ENCODE measurements at regions not wholly inside any gene's neighbourhood (a gene's known extent, or its start where the extent isn't known, plus 50 kb on each side); places are given as distances from the start of the nearest gene placed in this dataset.
"Not testable (repeated sequence)": the region's sequence is repeated elsewhere in the genome, so short reads cannot be mapped to it uniquely, and the experiment has no call there.

- Histone ChIP-seq H3K9me3 (ENCODE audit: control insufficient read depth, insufficient read depth, low read length) (no peaks in the 10 kb centered on the region), H3K4me3 (ENCODE audit: low read length) (no peak overlapping the region), H4K20me1 (ENCODE audit: control insufficient read depth, insufficient read depth, low read depth, low read length) (no peaks in the 10 kb centered on the region), H3K36me3 (ENCODE audit: control insufficient read depth, low read length) (no peaks in the 10 kb centered on the region), H3K27ac (ENCODE audit: low read depth, low read length) (no peak overlapping the region), H3F3A (ENCODE audit: control insufficient read depth, insufficient read depth) (no peaks in the 10 kb centered on the region), H3K27me3 (ENCODE audit: control insufficient read depth, low read length) (no peaks in the 10 kb centered on the region), H3K79me2 (ENCODE audit: control insufficient read depth, low read length) (no peaks in the 10 kb centered on the region), H3K9me2 (replicated peaks; ENCODE audit: control insufficient read depth, low read length) (no peaks in the 10 kb centered on the region), H3K4me1 (ENCODE audit: control insufficient read depth, low read length) (no peaks in the 10 kb centered on the region), H3K4me2 (ENCODE audit: low read length) (no peak overlapping the region)
- TF ChIP-seq CTCF (IDR thresholded peaks at IDR 0.05; ENCODE audit: low read depth, low read length, poor library complexity, severe bottlenecking): no peak
These were observed 188.3 kb upstream of the WSB1 start for GRCh38 chr17:27105636-27106035.

DNA sequence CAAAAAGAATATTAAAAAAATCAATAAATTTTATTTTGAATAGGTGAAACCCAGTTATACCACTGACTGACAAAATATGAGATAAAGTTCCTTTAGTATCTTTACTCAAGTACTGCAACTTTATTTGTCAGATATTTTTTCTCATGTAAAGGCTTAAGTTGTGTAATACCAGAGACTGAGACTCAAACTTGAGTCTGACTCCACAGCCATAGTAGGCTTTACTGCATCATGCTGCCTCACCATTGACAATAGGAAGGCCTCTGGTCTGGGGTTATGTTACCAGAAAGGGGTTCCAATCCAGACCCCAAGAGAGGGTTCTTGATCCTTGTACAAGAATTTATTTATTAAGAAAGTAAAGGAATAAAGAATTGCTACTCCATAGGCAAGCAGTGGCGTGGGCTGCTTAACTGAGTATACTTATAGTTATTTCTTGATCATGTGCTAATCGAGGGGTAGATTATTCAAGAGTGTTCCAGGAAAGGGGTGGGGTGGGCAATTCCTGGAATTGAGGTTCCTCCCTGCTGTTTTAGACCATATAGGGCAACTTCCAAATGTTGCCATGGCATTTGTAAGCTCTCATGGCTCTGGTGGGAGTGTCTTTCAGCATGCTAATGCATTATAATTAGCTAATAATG lies 187.4 kb upstream of the WSB1 start:
- Histone ChIP-seq H3K27me3 (ENCODE audit: control insufficient read depth, low read length) (no peaks in the 10 kb centered on the region), H3K36me3 (ENCODE audit: control insufficient read depth, low read length) (no peaks in the 10 kb centered on the region), H3K4me1 (ENCODE audit: control insufficient read depth, low read length) (no peaks in the 10 kb centered on the region), H4K20me1 (ENCODE audit: control insufficient read depth, insufficient read depth, low read depth, low read length) (no peaks in the 10 kb centered on the region), H3K9me2 (replicated peaks; ENCODE audit: control insufficient read depth, low read length) (no peaks in the 10 kb centered on the region), H3K27ac (ENCODE audit: low read depth, low read length) (no peak overlapping the region), H3K9me3 (ENCODE audit: control insufficient read depth, insufficient read depth, low read length) (no peaks in the 10 kb centered on the region), H3K4me3 (ENCODE audit: low read length) (no peak overlapping the region), H3F3A (ENCODE audit: control insufficient read depth, insufficient read depth) (no peaks in the 10 kb centered on the region), H3K4me2 (ENCODE audit: low read length) (no peak overlapping the region), H3K79me2 (ENCODE audit: control insufficient read depth, low read length) (no peaks in the 10 kb centered on the region)
- no peak for TF ChIP-seq CTCF (IDR thresholded peaks at IDR 0.05; ENCODE audit: low read depth, low read length, poor library complexity, severe bottlenecking)
- no peak for TF ChIP-seq EZH2phosphoT487 (IDR thresholded peaks at IDR 0.05; ENCODE audit: borderline replicate concordance, low read length)

GRCh38 chr17:27106982-27107360 lies 186.9 kb upstream of the WSB1 start:
- H4K20me1 ChIP-seq (ENCODE audit: control insufficient read depth, insufficient read depth, low read depth, low read length): no peaks in the 10 kb centered on the region
- no peaks in the 10 kb centered on the region for H3F3A ChIP-seq (ENCODE audit: control insufficient read depth, insufficient read depth)
- no peak overlapping the region for H3K4me2 ChIP-seq (ENCODE audit: low read length)
- H3K9me2 ChIP-seq (replicated peaks; ENCODE audit: control insufficient read depth, low read length): no peaks in the 10 kb centered on the region
- H3K4me1 ChIP-seq (ENCODE audit: control insufficient read depth, low read length): no peaks in the 10 kb centered on the region
- no peak overlapping the region for H3K4me3 ChIP-seq (ENCODE audit: low read length)
- H3K27me3 ChIP-seq (ENCODE audit: control insufficient read depth, low read length): no peaks in the 10 kb centered on the region
- H3K9me3 ChIP-seq (ENCODE audit: control insufficient read depth, insufficient read depth, low read length): no peaks in the 10 kb centered on the region
- no peaks in the 10 kb centered on the region for H3K36me3 ChIP-seq (ENCODE audit: control insufficient read depth, low read length)
- no peak overlapping the region for H3K27ac ChIP-seq (ENCODE audit: low read depth, low read length)
- H3K79me2 ChIP-seq (ENCODE audit: control insufficient read depth, low read length): no peaks in the 10 kb centered on the region
- no peak for TF ChIP-seq EZH2phosphoT487 (IDR thresholded peaks at IDR 0.05; ENCODE audit: borderline replicate concordance, low read length)
- TF ChIP-seq CTCF (IDR thresholded peaks at IDR 0.05; ENCODE audit: low read depth, low read length, poor library complexity, severe bottlenecking): no peak

GRCh38 chr17:27107386-27108328 lies 186.3 kb upstream of the WSB1 start:
- H3K4me3 ChIP-seq (ENCODE audit: low read length): not testable (repeated sequence)

More at GRCh38 chr17:27107386-27108328, 186.3 kb upstream of the WSB1 start:
- H3K4me2 ChIP-seq (ENCODE audit: low read length); H3K27ac ChIP-seq (ENCODE audit: low read depth, low read length); H3K79me2 ChIP-seq (ENCODE audit: control insufficient read depth, low read length); H3K36me3 ChIP-seq (ENCODE audit: control insufficient read depth, low read length); H3F3A ChIP-seq (ENCODE audit: control insufficient read depth, insufficient read depth); H3K4me1 ChIP-seq (ENCODE audit: control insufficient read depth, low read length); H4K20me1 ChIP-seq (ENCODE audit: control insufficient read depth, insufficient read depth, low read depth, low read length); H3K9me2 ChIP-seq (replicated peaks; ENCODE audit: control insufficient read depth, low read length); H3K27me3 ChIP-seq (ENCODE audit: control insufficient read depth, low read length); H3K9me3 ChIP-seq (ENCODE audit: control insufficient read depth, insufficient read depth, low read length): not testable (repeated sequence)
